Heart right ventricle (tissue), 16 donors: ENCODE measurements at regions not wholly inside any gene's neighbourhood (a gene's known extent, or its start where the extent isn't known, plus 50 kb on each side); places are given as distances from the start of the nearest gene placed in this dataset.

Experiments
- ATAC-seq, 8 donors: fragments of 200-7000 bp; cut with Tn5 transposase; one replicate each; pipeline ENCODE4 v1.9.1; 2020; ENCODE audit warnings: mild to moderate bottlenecking in 8 of 8, moderate library complexity in 8 of 8, moderate number of reproducible peaks in 1 of 8
- DNase-seq, 2 donors: peaks; one replicate each; pipeline ENCODE4 v3.0.0-alpha.2; 2020
- H3K27ac ChIP-seq, 10 donors: fragments of 200-600 bp; sonication (generic) in 2 of 10; one replicate each; pipeline versions ENCODE4 v1.5.0 to v1.8.0; 2020 to 2022; ENCODE audit warnings: mild to moderate bottlenecking in 3 of 10
- H3K27me3 ChIP-seq, 7 donors: fragments of 200-600 bp; one replicate each; pipeline ENCODE4 v1.8.0; 2021 to 2022; ENCODE audit warnings: mild to moderate bottlenecking in 2 of 7
- H3K36me3 ChIP-seq, 9 donors: fragments of 200-600 bp; sonication (generic) in 1 of 9; one replicate each; pipeline versions ENCODE4 v1.5.0 to v1.8.0; 2020 to 2022; ENCODE audit warnings: mild to moderate bottlenecking in 2 of 9
- H3K4me1 ChIP-seq, 9 donors: fragments of 200-600 bp; sonication (generic) in 1 of 9; one replicate each; pipeline versions ENCODE4 v1.5.0 to v1.8.0; 2020 to 2022; ENCODE audit warnings: mild to moderate bottlenecking in 4 of 9
- H3K4me3 ChIP-seq, 10 donors: fragments of 200-600 bp; sonication (generic) in 2 of 10; one replicate each; pipeline versions ENCODE4 v1.5.0 to v1.8.0; 2020 to 2022; ENCODE audit warnings: mild to moderate bottlenecking in 7 of 10, moderate library complexity in 2 of 10
- H3K9me3 ChIP-seq, 11 donors: fragments of 200-600 bp in 10 of 11; sonication (generic) in 2 of 11; one replicate each; pipeline versions ENCODE4 v1.5.0 to v1.8.0; 2013 to 2022; ENCODE audit warnings: mild to moderate bottlenecking in 2 of 11, control low read depth in 1 of 11, moderate library complexity in 1 of 11
- CTCF ChIP-seq, 9 donors: fragments of 200-600 bp; sonication (generic) in 2 of 9; IDR thresholded peaks; one replicate each; pipeline versions ENCODE4 v1.5.0 to v1.8.0; 2021 to 2022; ENCODE audit warnings: antibody characterized with exemption in 9 of 9, mild to moderate bottlenecking in 5 of 9, moderate library complexity in 1 of 9
- WGBS, 2 donors: extraction: QIAGEN DNeasy Blood & Tissue Kit; methylation state at CpG; one replicate each; pipeline ENCODE4 v1.1.7; 2013; ENCODE audit warnings: inconsistent platforms in 1 of 2; 5-methylcytosine and 5-hydroxymethylcytosine counted together
- intact Hi-C, 10 donors: fragments of 100-400 bp; cut with DNase I; formaldehyde crosslinking; loops; one replicate each; pipeline versions ENCODE4 v1.11.1 to v1.14.2; 2022
- donor health status: Arrhythmogenic right ventricular cardiomyopathy.
- donor health status: ischemic (EF 13 %, LVEDD 7.1; RV severe dilation, severe dysfunction).
- donor health status: healthy with polysubstance abuse.
- donor health status: DM: no; HTN: yes; CAD: no.
- donor health status: DM: no; HTN: no; CAD: no.
- donor health status: ischemic (EF 25% LVEDD 6.9; RV normal size, moderate dysfunction).
- donor health status: ischemic (EF 25% LVEDD 5.7; RV mildly dilated, moderate dysfunction).
- donor health status: healthy.
- donor health status: DM: yes; HTN: yes; CAD: no.
- donor health status: Ischemic cardiomyopathy.
- donor health status: ischemic (EF 35%, LVEDD 5.7; RV mildly dilated, moderate dysfunction).
- donor health status: nonischemic (EF 11% LVEDD 7.7; RV severe dilation, severe dysfunction).
- donor health status: DM: yes; HTN: yes; CAD: no.
- donor health status: PGD.
- donor health status: ischemic (EF 29% LVEDD 5.4; RV normal size, mild dysfunction).
- donor health status: nonischemic (EF 23%, LVEDD 6.1; RV moderate dilation, normal function).

GRCh38 chr5:18517641-18518380, 883.6 kb downstream of the TAF11L14 start:
- 83 to 87% methylated on average over 6 of the region's 6 CpGs for WGBS, 2 donors
- DNase-seq: no peak
- H3K27ac ChIP-seq: no peak overlapping the region
- no peaks in the 10 kb centered on the region for H3K27me3 ChIP-seq
- H3K4me1 ChIP-seq: no peaks in the 10 kb centered on the region
- no peak for TF ChIP-seq CTCF (IDR thresholded peaks at IDR 0.05)
- intact Hi-C loops: no loop called here
- no peaks in the 10 kb centered on the region for H3K36me3 ChIP-seq
- no peak for ATAC-seq
- no peak overlapping the region for H3K4me3 ChIP-seq
- H3K9me3 ChIP-seq: peaks cover 0 to 14% (median 0%) of the 10 kb centered on the region in 11 donors

- Histone ChIP-seq H3K36me3 (no peaks in the 10 kb centered on the region), H3K4me3 (no peak overlapping the region), H3K9me3 (peaks cover 0 to 14% (median 0%) of the 10 kb centered on the region in 11 donors), H3K4me1 (no peaks in the 10 kb centered on the region), H3K27me3 (no peaks in the 10 kb centered on the region), H3K27ac (no peak overlapping the region)
- DNase-seq: no peak
- ATAC-seq: no peak
- TF ChIP-seq CTCF (IDR thresholded peaks at IDR 0.05): no peak
- 73 to 87% methylated on average over 2 of the region's 2 CpGs for WGBS, 2 donors
- intact Hi-C loops: no loop called here
Observed at GRCh38 chr5:18523380-18523779, 889.1 kb downstream of the TAF11L14 start.

- TF ChIP-seq CTCF (IDR thresholded peaks at IDR 0.05): no peak
- Histone ChIP-seq H3K9me3 (peaks cover 0 to 6% (median 0%) of the 10 kb centered on the region in 11 donors), H3K27me3 (no peaks in the 10 kb centered on the region), H3K36me3 (no peaks in the 10 kb centered on the region), H3K4me3 (no peak overlapping the region), H3K27ac (no peak overlapping the region), H3K4me1 (no peaks in the 10 kb centered on the region)
- ATAC-seq: no peak
- no peak for DNase-seq
- intact Hi-C loops: no loop called here
- WGBS, 2 donors: 64 to 65% methylated on average over 3 of the region's 3 CpGs
Observed at GRCh38 chr5:18526792-18527405, 892.6 kb downstream of the TAF11L14 start.

GRCh38 chr5:18533137-18533536, 898.9 kb downstream of the TAF11L14 start:
- no peak for TF ChIP-seq CTCF (IDR thresholded peaks at IDR 0.05)
- intact Hi-C loops: no loop called here
- Histone ChIP-seq H3K36me3 (no peaks in the 10 kb centered on the region), H3K4me3 (no peak overlapping the region), H3K27me3 (no peaks in the 10 kb centered on the region), H3K27ac (no peak overlapping the region), H3K4me1 (no peaks in the 10 kb centered on the region), H3K9me3 (peaks cover 0 to 10% (median 0%) of the 10 kb centered on the region in 11 donors)
- DNase-seq (no peak), ATAC-seq (no peak)
- WGBS, 2 donors: 79 to 82% methylated on average over 7 of the region's 7 CpGs
